Heart left ventricle (tissue), 16 donors: ENCODE measurements at regions not wholly inside any gene's neighbourhood (a gene's known extent, or its start where the extent isn't known, plus 50 kb on each side); places are given as distances from the start of the nearest gene placed in this dataset.

ENCODE experiments used
- ATAC-seq, 4 donors: fragments of 200-7000 bp; cut with Tn5 transposase; one replicate each; pipeline ENCODE4 v1.9.1; 2020 to 2022; ENCODE audit warnings: moderate library complexity in 4 of 4, mild to moderate bottlenecking in 3 of 4, moderate number of reproducible peaks in 1 of 4
- DNase-seq, 5 donors: peaks; one replicate each; pipeline ENCODE4 v3.0.0-alpha.2; 2020
- H3K27ac ChIP-seq, 12 donors: fragments of 200-600 bp; sonication (generic) in 4 of 12; one replicate each; pipeline versions ENCODE4 v1.5.0 to v1.8.0; 2016 to 2022; ENCODE audit warnings: mild to moderate bottlenecking in 2 of 12
- H3K27me3 ChIP-seq, 9 donors: fragments of 200-600 bp; sonication (generic) in 2 of 9; one replicate each; pipeline versions ENCODE4 v1.5.1 to v1.8.0; 2016 to 2022; ENCODE audit warnings: mild to moderate bottlenecking in 3 of 9
- H3K36me3 ChIP-seq, 9 donors: fragments of 200-600 bp; sonication (generic) in 2 of 9; one replicate each; pipeline versions ENCODE4 v1.5.0 to v1.8.0; 2018 to 2022; ENCODE audit warnings: mild to moderate bottlenecking in 2 of 9
- H3K4me1 ChIP-seq, 12 donors: fragments of 200-600 bp; sonication (generic) in 4 of 12; one replicate each; pipeline versions ENCODE4 v1.5.0 to v1.8.0; 2016 to 2022; ENCODE audit warnings: mild to moderate bottlenecking in 3 of 12
- H3K4me3 ChIP-seq, 12 donors: fragments of 200-600 bp; sonication (generic) in 4 of 12; one replicate each; pipeline versions ENCODE4 v1.5.0 to v1.8.0; 2017 to 2022; ENCODE audit warnings: mild to moderate bottlenecking in 9 of 12, moderate library complexity in 4 of 12
- H3K9me3 ChIP-seq, 12 donors: fragments of 200-600 bp; sonication (generic) in 4 of 12; one replicate each; pipeline versions ENCODE4 v1.5.0 to v1.8.0; 2016 to 2022; ENCODE audit warnings: mild to moderate bottlenecking in 1 of 12
- POLR2A ChIP-seq, 2 donors: fragments of 450-650 bp; IDR thresholded peaks; one replicate each; pipeline ENCODE4 v1.6.1; 2017; ENCODE audit warnings: antibody characterized with exemption in 2 of 2, mild to moderate bottlenecking in 2 of 2, moderate library complexity in 2 of 2
- WGBS, 4 donors: extraction: QIAGEN DNeasy Blood & Tissue Kit in 2 of 4; methylation state at CpG; one replicate each; pipeline versions ENCODE4 v1.1.5 to v1.1.7; 2013 to 2018; 5-methylcytosine and 5-hydroxymethylcytosine counted together
- intact Hi-C, 10 donors: fragments of 100-400 bp; cut with DNase I; formaldehyde crosslinking; loops; one replicate each; pipeline versions ENCODE4 v1.11.1 to v1.14.2; 2022
- TF ChIP-seq, protein P1 (sequence below), 12 donors: fragments of 200-600 bp; sonication (generic) in 4 of 12; IDR thresholded peaks; one replicate each; pipeline versions ENCODE4 v1.5.0 to v1.8.0; 2018 to 2022; ENCODE audit warnings: antibody characterized with exemption in 12 of 12, mild to moderate bottlenecking in 5 of 12
- donor health status: ischemic (EF 13 %, LVEDD 7.1; RV severe dilation, severe dysfunction).
- donor health status: healthy with polysubstance abuse.
- donor health status: DM: no; HTN: yes; CAD: no.
- donor health status: DM: no; HTN: no; CAD: no.
- donor health status: ischemic (EF 25% LVEDD 6.9; RV normal size, moderate dysfunction).
- donor health status: ischemic (EF 25% LVEDD 5.7; RV mildly dilated, moderate dysfunction).
- donor health status: healthy.
- donor health status: DM: yes; HTN: yes; CAD: no.
- donor health status: ischemic (EF 35%, LVEDD 5.7; RV mildly dilated, moderate dysfunction).
- donor health status: nonischemic (EF 11% LVEDD 7.7; RV severe dilation, severe dysfunction).
- donor health status: DM: yes; HTN: yes; CAD: no.
- donor health status: PGD.
- donor health status: ischemic (EF 29% LVEDD 5.4; RV normal size, mild dysfunction).
- donor health status: nonischemic (EF 23%, LVEDD 6.1; RV moderate dilation, normal function).

DNA sequence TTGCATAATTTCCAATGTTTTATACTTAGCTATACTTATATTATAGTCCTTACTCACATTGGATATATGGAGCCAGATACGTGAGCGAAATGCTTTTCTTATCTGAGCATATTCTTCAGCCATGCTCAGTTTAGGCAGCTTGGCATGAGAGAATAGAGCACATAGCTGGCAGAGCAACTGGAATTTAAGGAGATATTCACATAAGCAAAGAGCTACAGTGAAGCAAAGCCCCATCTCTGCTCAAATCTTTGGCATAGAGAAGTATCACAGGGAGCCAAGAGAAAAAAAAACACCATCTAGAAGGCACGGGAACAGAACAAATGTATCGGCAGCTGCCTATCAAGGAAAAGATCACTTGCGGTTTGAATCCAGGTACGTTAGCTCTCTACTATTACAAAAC lies 734.2 kb upstream of the KIF2B start:
- ATAC-seq, result no peak
- no peaks in the 10 kb centered on the region for H3K4me1 ChIP-seq
- H3K9me3 ChIP-seq, result no peaks in the 10 kb centered on the region
- no peak for DNase-seq
- no peak overlapping the region for H3K27ac ChIP-seq
- H3K27me3 ChIP-seq, result no peaks in the 10 kb centered on the region
- TF ChIP-seq POLR2A (IDR thresholded peaks at IDR 0.05), result no peak
- TF ChIP-seq, protein P1, sequence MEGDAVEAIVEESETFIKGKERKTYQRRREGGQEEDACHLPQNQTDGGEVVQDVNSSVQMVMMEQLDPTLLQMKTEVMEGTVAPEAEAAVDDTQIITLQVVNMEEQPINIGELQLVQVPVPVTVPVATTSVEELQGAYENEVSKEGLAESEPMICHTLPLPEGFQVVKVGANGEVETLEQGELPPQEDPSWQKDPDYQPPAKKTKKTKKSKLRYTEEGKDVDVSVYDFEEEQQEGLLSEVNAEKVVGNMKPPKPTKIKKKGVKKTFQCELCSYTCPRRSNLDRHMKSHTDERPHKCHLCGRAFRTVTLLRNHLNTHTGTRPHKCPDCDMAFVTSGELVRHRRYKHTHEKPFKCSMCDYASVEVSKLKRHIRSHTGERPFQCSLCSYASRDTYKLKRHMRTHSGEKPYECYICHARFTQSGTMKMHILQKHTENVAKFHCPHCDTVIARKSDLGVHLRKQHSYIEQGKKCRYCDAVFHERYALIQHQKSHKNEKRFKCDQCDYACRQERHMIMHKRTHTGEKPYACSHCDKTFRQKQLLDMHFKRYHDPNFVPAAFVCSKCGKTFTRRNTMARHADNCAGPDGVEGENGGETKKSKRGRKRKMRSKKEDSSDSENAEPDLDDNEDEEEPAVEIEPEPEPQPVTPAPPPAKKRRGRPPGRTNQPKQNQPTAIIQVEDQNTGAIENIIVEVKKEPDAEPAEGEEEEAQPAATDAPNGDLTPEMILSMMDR (IDR thresholded peaks at IDR 0.05), result no peak
- no peaks in the 10 kb centered on the region for H3K36me3 ChIP-seq
- intact Hi-C loops, result no loop called here
- WGBS, 4 donors, result 57 to 63% (median 62%) methylated on average over 6 of the region's 6 CpGs
- no peak overlapping the region for H3K4me3 ChIP-seq

DNA sequence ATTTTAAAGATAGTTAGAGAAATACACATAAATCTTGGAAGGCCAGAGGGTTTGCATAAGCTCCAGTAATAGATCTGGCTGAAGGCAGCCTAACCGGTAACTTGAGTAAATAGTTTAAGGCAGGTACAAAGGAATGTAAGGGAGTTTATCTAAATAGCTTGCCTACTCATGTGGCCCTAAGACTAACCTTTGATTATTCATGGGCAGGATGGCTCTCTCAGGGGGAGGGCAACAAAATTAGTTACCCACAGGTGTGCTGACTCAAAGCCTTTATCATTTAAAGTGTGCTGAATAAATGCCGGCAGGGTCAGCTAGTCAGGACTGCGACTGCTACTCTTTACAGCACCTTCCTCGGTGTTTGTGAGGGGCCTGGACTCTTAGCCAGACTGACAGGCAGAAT lies 761.3 kb upstream of the KIF2B start:
- intact Hi-C loops, result no loop called here
- TF ChIP-seq, protein P1 (IDR thresholded peaks at IDR 0.05), result no peak
- TF ChIP-seq POLR2A (IDR thresholded peaks at IDR 0.05), result no peak
- H3K4me1 ChIP-seq, result no peaks in the 10 kb centered on the region
- H3K36me3 ChIP-seq, result no peaks in the 10 kb centered on the region
- H3K27ac ChIP-seq, result no peak overlapping the region
- 41 to 51% (median 44%) methylated on average over 4 of the region's 4 CpGs for WGBS, 4 donors
- DNase-seq (no peak), ATAC-seq (no peak)
- H3K9me3 ChIP-seq, result peaks cover 0 to 38% (median 8%) of the 10 kb centered on the region in 12 donors
- no peaks in the 10 kb centered on the region for H3K27me3 ChIP-seq
- no peak overlapping the region for H3K4me3 ChIP-seq

DNA sequence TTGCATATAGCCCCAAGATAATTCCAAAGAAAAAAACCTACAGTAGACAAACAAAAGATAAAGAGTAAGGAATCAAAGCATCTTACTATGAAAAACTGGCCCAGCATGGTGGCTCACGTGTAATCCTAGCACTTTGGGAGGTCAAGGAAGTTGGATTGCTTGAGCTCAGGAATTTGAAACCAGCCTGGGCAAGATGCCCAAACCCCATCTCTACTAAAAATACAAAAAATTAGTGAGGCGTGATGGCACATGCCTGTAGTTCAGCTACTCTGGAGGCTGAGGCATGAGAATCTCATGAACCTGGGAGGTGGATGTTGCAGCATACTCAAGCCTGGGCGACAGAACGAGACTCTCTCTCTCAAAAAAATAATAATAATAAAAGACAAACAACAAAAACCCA lies 764.7 kb upstream of the KIF2B start:
- H3K4me1 ChIP-seq, result no peaks in the 10 kb centered on the region
- H3K9me3 ChIP-seq, result peaks cover 0 to 47% (median 18%) of the 10 kb centered on the region in 12 donors
- no peak overlapping the region for H3K27ac ChIP-seq
- intact Hi-C loops, result no loop called here
- no peaks in the 10 kb centered on the region for H3K27me3 ChIP-seq
- DNase-seq (no peak), ATAC-seq (no peak)
- 69 to 76% (median 74%) methylated on average over 4 of the region's 4 CpGs for WGBS, 4 donors
- no peaks in the 10 kb centered on the region for H3K36me3 ChIP-seq
- no peak overlapping the region for H3K4me3 ChIP-seq
- TF ChIP-seq POLR2A (IDR thresholded peaks at IDR 0.05), result no peak
- TF ChIP-seq, protein P1 (IDR thresholded peaks at IDR 0.05), result no peak

DNA sequence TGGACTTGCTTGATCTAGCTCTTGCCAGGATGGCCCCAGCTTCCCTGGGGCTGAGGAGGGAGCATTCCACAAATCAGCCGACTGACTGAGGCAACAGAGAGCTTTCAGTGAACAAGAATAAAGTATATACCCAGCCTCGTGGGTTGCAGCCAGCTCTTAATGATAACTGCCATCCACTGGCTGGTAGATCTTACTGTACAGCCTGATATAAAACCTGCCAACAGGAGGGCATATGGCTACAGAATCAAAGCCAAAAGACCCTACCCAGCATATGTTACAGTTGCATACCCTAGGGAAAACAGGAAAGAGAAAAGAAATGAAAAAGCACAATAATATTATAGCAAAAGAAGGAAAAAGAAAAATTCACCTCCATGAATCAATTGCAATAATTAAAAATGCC lies 775.9 kb upstream of the KIF2B start:
- no peak for ATAC-seq
- intact Hi-C loops, result no loop called here
- Histone ChIP-seq H3K4me1 (no peaks in the 10 kb centered on the region), H3K27me3 (no peaks in the 10 kb centered on the region), H3K9me3 (peaks cover 0 to 16% (median under 1%) of the 10 kb centered on the region in 12 donors), H3K27ac (no peak overlapping the region), H3K36me3 (no peaks in the 10 kb centered on the region), H3K4me3 (no peak overlapping the region)
- DNase-seq, result no peak
- TF ChIP-seq POLR2A (IDR thresholded peaks at IDR 0.05), result no peak
- TF ChIP-seq, protein P1 (IDR thresholded peaks at IDR 0.05), result no peak
- 52 to 73% (median 72%) methylated on average over 2 of the region's 2 CpGs for WGBS, 4 donors
